Fibroblast of mammary gland (primary cell): ENCODE measurements at regions not wholly inside any gene's neighbourhood (a gene's known extent, or its start where the extent isn't known, plus 50 kb on each side); places are given as distances from the start of the nearest gene placed in this dataset.
A peak's percentile ranks its signal among the peaks of the same experiment; 100 is the strongest.

Experiments
- DNase-seq: peaks from one replicate; pipeline ENCODE4 v3.0.0-alpha.2; 2010; ENCODE audit warnings: low read depth
- H3K4me3 ChIP-seq: 2 replicates; pipeline ENCODE4 v1.5.1; 2011; ENCODE audit warnings: low read depth, mild to moderate bottlenecking, low read length, moderate library complexity; ENCODE audit not compliant: control insufficient read depth
- CTCF ChIP-seq: conservative IDR thresholded peaks from 2 replicates; pipeline ENCODE4 v1.5.1; 2011; ENCODE audit warnings: low read depth, low read length, inconsistent platforms; ENCODE audit not compliant: control insufficient read depth, insufficient read depth

- DNase-seq = no peak
- TF ChIP-seq CTCF = no peak
- no peak overlapping the region for H3K4me3 ChIP-seq
Measured at GRCh38 chr6:79763301-79763700, 132.2 kb downstream of the SH3BGRL2 start.

- TF ChIP-seq CTCF = peak; percentile 38
- no peak overlapping the region for H3K4me3 ChIP-seq
- DNase-seq = peak; percentile 16
Measured at GRCh38 chr6:79762370-79762769, 131.2 kb downstream of the SH3BGRL2 start.

GRCh38 chr6:79756496-79756895 is 125.4 kb downstream of the SH3BGRL2 start:
- no peak overlapping the region for H3K4me3 ChIP-seq
- no peak for DNase-seq
- TF ChIP-seq CTCF = no peak

- H3K4me3 ChIP-seq = no peak overlapping the region
- DNase-seq = no peak
- no peak for TF ChIP-seq CTCF
Measured at GRCh38 chr6:79755967-79756366, 124.8 kb downstream of the SH3BGRL2 start.
